GM18868 (cell line): ENCODE measurements at regions not wholly inside any gene's neighbourhood (a gene's known extent, or its start where the extent isn't known, plus 50 kb on each side); places are given as distances from the start of the nearest gene placed in this dataset.
"Not testable (repeated sequence)": the region's sequence is repeated elsewhere in the genome, so short reads cannot be mapped to it uniquely, and the experiment has no call there.

Experiments
- ATAC-seq: cut with Tn5 transposase; IDR thresholded peaks from one replicate; pipeline ENCODE4 v1.9.1; 2021; ENCODE audit warnings: mild to moderate bottlenecking, moderate library complexity; ENCODE audit not compliant: unreplicated experiment

- not testable (repeated sequence) for ATAC-seq
Observed at GRCh38 chr7:29696402-29696801, 109.9 kb upstream of the WIPF3 start.

- not testable (repeated sequence) for ATAC-seq
Observed at GRCh38 chr7:29699723-29700122, 106.6 kb upstream of the WIPF3 start.

GRCh38 chr7:29701540-29701939, 104.8 kb upstream of the WIPF3 start:
- ATAC-seq, result not testable (repeated sequence)

DNA sequence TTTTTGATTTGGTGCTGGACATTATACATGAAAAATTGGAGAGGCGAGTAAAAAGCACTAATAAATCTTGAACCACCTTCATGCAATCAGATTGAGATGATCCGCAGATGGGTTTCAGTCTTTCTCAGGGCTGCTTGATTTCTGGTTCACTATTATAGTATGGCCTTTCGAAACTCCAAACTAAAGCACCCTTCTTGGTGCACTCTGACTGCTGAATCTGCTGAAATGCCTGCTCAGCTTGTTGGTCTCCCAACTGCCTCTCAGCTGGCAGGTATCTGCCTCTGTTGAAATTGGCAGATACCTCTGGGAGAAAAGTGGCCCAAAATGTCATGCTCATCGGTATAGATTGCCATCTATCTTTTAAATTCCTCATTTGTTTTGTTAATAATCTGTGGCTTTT, 102.5 kb upstream of the WIPF3 start:
- ATAC-seq, result not testable (repeated sequence)

DNA sequence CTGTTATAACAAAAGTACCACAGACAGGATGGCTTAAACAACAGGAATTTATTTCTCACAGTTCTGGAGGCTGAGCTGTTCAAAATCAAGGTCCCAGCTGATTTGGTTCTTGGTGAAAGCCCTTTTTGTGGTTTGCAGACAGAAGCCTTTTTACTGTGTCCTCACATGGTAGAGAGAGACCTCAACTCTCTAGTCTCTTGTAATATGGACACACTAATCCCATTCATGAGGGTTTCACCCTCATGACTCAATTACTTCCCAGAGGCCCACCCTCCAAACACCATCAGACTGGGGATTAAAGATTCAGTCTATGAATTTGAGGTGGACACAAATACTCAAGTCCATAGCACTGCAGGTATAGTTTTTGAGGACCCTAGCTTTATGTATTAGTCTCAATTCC, 97.3 kb upstream of the WIPF3 start:
- ATAC-seq, result not testable (repeated sequence)

GRCh38 chr7:29723127-29723526, 83.2 kb upstream of the WIPF3 start:
- ATAC-seq, result not testable (repeated sequence)

GRCh38 chr7:29723599-29723998, 82.7 kb upstream of the WIPF3 start:
- no peak for ATAC-seq

DNA sequence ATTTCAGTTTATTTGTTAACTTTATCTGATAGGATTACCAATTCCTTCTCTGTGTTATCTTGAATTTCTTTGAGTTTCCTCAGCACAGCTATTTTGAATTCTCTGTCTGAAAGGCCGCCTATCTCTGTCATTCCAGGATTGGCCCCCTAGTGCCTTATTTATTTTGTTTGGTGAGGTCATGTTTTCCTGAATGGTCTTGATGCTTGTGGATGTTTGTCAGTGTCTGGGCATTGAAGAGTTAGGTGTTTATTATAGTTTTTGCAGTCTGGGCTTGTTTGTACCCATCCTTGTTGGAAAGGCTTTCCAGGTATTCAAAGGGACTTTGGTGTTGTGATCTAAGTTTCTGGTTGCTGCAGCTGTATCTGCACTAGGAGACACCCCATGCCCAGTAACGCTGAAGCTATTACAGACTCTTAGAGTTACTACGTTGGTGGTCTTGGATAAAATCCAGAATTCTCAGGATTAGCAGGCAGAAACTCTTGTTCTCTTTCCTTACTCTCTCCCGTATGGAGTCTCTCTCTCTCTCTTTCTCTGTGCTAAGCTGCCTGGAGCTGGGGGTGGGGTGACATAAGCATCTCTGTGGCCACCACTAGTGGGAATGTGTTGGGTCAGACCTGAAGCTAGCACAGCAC, 76.7 kb upstream of the WIPF3 start:
- ATAC-seq, result not testable (repeated sequence)

DNA sequence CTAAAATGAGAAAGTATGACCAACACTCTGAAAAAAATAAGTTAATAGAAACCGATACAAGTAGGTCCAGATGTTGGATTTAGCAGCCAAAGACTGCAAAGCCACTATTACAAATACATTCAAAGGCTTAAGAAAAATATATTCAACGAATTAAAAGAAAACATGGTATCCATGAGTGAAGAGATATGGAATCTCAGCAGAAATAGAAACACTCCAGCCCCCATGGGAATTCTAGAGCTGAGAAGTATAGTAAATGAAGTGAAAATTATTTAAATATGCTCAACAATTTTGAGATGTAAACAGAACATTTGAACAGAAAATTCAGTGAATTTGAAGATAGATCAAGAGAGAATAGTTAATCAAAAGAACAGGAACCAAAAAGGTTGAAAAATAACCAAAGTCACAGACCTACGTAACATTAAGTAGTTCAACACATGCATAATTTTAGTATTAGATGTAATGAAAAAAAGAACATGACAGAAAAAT, 72.0 kb upstream of the WIPF3 start:
- no peak for ATAC-seq

DNA sequence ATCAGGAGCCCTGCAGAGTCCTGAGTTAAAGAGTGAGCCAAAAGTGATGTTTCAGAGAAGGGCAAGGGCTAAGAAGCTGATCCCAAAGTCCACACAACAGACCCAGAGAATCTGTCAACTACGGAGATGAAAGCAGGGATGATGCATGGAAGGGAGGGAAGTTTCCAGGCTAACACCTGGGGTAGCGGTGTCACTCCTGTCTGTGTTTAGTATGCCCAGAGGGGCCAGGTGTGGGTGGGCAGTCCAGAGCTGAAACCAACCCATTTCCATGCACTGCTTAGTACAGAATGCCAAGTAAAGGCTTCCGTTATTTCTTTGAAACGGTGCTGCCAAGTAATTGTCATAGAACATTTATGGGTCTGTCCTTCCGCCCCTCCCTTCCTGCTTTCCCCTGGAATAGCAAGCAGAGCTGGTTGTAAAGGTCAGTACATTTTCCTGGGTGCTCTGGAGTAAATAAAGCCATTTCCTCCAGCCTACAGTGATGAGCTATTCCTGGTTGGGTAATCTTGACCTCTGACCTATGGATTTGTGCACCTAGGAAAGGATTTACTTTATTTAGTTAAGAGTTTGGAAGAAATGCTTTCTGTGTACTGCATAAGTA, 58.6 kb upstream of the WIPF3 start:
- not testable (repeated sequence) for ATAC-seq

DNA sequence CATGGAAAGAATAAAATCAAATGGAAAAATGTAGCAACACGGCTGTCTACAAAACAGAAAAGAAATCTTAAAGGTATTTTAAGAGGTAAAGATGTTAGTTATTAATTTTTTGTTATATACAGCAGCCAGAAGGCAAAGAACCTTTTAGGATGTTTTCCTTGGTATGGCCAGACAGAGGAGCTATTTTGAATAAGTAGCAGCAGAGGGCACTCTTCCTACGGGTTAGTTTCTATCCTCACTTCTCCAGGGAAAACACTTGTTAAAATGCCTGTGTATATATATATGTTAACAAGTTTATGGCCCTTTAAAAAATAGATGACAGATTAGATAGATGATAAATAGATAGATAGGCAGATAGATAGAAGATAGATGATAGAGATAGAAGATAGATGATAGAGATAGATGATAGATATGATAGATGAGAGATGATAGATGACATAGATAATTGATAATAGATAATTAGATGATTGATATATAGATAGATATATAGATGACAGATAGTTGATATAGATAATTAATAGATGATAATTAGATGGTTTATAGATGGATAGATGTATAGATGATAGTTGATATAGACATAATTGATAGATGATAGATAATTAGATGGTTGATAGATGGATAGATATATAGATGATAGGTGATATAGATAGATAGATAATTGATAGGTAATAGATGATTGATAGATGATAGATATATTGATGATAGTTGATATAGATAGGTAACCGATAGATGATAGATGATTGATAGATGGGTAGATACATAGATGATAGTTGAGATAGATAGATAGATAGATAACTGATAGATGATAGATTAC, 57.8 kb upstream of the WIPF3 start:
- no peak for ATAC-seq

- no peak for ATAC-seq
Observed at GRCh38 chr7:29749701-29750321, 56.5 kb upstream of the WIPF3 start.

- ATAC-seq, result not testable (repeated sequence)
Observed at GRCh38 chr7:29750373-29750940, 55.9 kb upstream of the WIPF3 start.

GRCh38 chr7:29751012-29751411, 55.3 kb upstream of the WIPF3 start:
- not testable (repeated sequence) for ATAC-seq

DNA sequence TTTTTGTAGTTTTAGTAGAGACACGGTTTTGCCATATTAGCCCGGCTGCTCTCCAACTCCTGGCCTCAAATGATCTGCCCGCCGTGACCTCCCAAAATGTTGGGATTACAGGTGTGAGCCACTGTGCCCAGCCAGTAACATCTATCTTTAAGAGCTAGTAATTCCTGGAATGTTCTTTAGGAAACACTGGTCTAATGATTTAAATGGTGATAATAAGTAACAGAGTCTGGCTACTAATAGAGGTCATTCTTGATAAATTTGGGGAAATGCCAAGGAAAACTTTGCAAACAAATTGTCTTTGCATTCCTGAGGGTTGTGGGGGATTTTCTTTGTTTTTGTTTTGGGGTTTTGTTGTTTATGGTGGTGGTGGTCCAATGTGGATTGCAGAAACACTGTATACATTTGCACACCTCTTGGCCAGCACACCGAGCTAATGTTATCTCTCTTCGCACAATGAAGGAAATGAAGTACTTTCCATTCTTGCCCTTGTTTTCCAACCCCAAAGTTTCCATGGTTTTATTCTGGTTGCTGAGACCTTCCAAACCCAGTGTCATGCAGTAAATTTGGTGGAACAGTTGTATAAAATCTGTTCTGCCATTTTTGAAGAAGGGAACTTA, 51.3 kb upstream of the WIPF3 start:
- ATAC-seq, result no peak
